B cell (primary cell): ENCODE measurements at regions not wholly inside any gene's neighbourhood (a gene's known extent, or its start where the extent isn't known, plus 50 kb on each side); places are given as distances from the start of the nearest gene placed in this dataset.
"Not testable (repeated sequence)": the region's sequence is repeated elsewhere in the genome, so short reads cannot be mapped to it uniquely, and the experiment has no call there.

Experiments
- ATAC-seq: fragments of 200-7000 bp; cut with Tn5 transposase; one replicate; pipeline ENCODE4 v1.10.0; 2021; ENCODE audit warnings: low read depth, mild to moderate bottlenecking, moderate number of reproducible peaks, moderate library complexity
- CTCF ChIA-PET: fragments of 350-600 bp; sonication (Branson Sonifier 250); formaldehyde crosslinking; loops from one replicate; lab custom pipeline; 2021; ENCODE audit warnings: antibody characterized with exemption, inconsistent platforms; lab: Charles Lee
- POLR2A ChIA-PET: fragments of 350-600 bp; sonication (Branson Sonifier 250); formaldehyde crosslinking; loops from one replicate; lab custom pipeline; 2021; ENCODE audit warnings: antibody characterized with exemption; lab: Charles Lee
- DNase-seq: peaks from one replicate; pipeline ENCODE4 v3.0.0; 2013
- H2AFZ ChIP-seq: 2 replicates; pipeline ENCODE4 v1.6.1; 2012; ENCODE audit warnings: mild to moderate bottlenecking, low read depth, low read length; ENCODE audit not compliant: insufficient read depth, poor library complexity, severe bottlenecking
- H3K27ac ChIP-seq, 2 donors: 1 replicate in 1 of 2; 2 replicates in 1 of 2; pipeline ENCODE4 v1.5.1; 2012 to 2013; ENCODE audit warnings: low read length in 2 of 2, mild to moderate bottlenecking in 2 of 2, moderate library complexity in 1 of 2
- H3K27me3 ChIP-seq, 4 experiments: fragments of 200-600 bp in 1 of 4; sonication (generic) in 1 of 4; replicated peaks in 1 of 4; 1 replicate in 2 of 4; 2 replicates in 2 of 4; pipeline versions ENCODE4 v1.6.1 to v1.7.0; 2013 to 2016; ENCODE audit warnings: low read length in 3 of 4, mild to moderate bottlenecking in 2 of 4, mixed read lengths in 1 of 4, moderate library complexity in 1 of 4; ENCODE audit not compliant: insufficient read depth in 4 of 4, control insufficient read depth in 3 of 4; ENCODE audit errors: control extremely low read depth in 1 of 4
- H3K36me3 ChIP-seq, 2 experiments: replicated peaks in 1 of 2; 1 replicate in 1 of 2; 2 replicates in 1 of 2; pipeline versions ENCODE4 v1.6.1 to v1.7.1; 2013; ENCODE audit warnings: low read length in 1 of 2; ENCODE audit not compliant: insufficient read depth in 2 of 2, control insufficient read depth in 1 of 2; ENCODE audit errors: control extremely low read depth in 1 of 2, extremely low read depth in 1 of 2
- H3K4me1 ChIP-seq, 2 donors: fragments of 200-600 bp in 1 of 2; sonication (generic) in 1 of 2; 1 replicate in 1 of 2; 2 replicates in 1 of 2; pipeline versions ENCODE4 v1.5.1 to v1.6.1; 2013 to 2017; ENCODE audit warnings: low read length in 2 of 2; ENCODE audit not compliant: control insufficient read depth in 2 of 2, insufficient read depth in 2 of 2
- H3K4me2 ChIP-seq: replicated peaks from 2 replicates; pipeline ENCODE3; 2012; ENCODE audit warnings: mild to moderate bottlenecking, low read depth, low read length; ENCODE audit not compliant: poor library complexity, severe bottlenecking
- H3K4me3 ChIP-seq, 5 experiments: fragments of 200-600 bp in 1 of 5; sonication (generic) in 1 of 5; 1 replicate in 3 of 5; 2 replicates in 2 of 5; pipeline versions ENCODE4 v1.5.1 to v1.7.0; 2011 to 2016; ENCODE audit warnings: low read length in 4 of 5, mild to moderate bottlenecking in 4 of 5, low read depth in 2 of 5, control low read depth in 1 of 5, moderate library complexity in 1 of 5; ENCODE audit not compliant: insufficient read depth in 1 of 5; ENCODE audit errors: control extremely low read depth in 1 of 5, extremely low read depth in 1 of 5
- H3K79me2 ChIP-seq: fragments of 200-600 bp; sonication (generic); one replicate; pipeline ENCODE4 v1.6.0; 2016; ENCODE audit warnings: low read length; ENCODE audit not compliant: control insufficient read depth, insufficient read depth
- H3K9ac ChIP-seq: fragments of 200-600 bp; sonication (generic); 2 replicates; pipeline ENCODE4 v1.6.1; 2017; ENCODE audit warnings: mild to moderate bottlenecking, low read length, moderate library complexity
- H3K9me3 ChIP-seq, 3 donors: one replicate each; pipeline versions ENCODE4 v1.6.1 to v1.7.1; 2013; ENCODE audit warnings: low read length in 2 of 3; ENCODE audit not compliant: control insufficient read depth in 2 of 3, insufficient read depth in 1 of 3; ENCODE audit errors: control extremely low read depth in 1 of 3
- H4K20me1 ChIP-seq: 2 replicates; pipeline ENCODE4 v1.6.0; 2012; ENCODE audit warnings: mild to moderate bottlenecking, low read length; ENCODE audit not compliant: insufficient read depth, control insufficient read depth, poor library complexity, severe bottlenecking
- H3K27ac Mint-ChIP-seq: one replicate; pipeline ENCODE4 v1.8.0; 2021; ENCODE audit warnings: mixed read lengths
- H3K27me3 Mint-ChIP-seq: one replicate; pipeline ENCODE4 v1.8.0; 2021; ENCODE audit warnings: mixed read lengths
- H3K4me1 Mint-ChIP-seq: one replicate; pipeline ENCODE4 v1.8.0; 2021; ENCODE audit warnings: mixed read lengths
- H3K4me3 Mint-ChIP-seq: one replicate; pipeline ENCODE4 v1.8.0; 2021; ENCODE audit warnings: mixed read lengths
- H3K9me3 Mint-ChIP-seq: one replicate; pipeline ENCODE4 v1.8.0; 2022; ENCODE audit warnings: mixed read lengths; ENCODE audit not compliant: insufficient read depth
- WGBS: methylation state at CpG from one replicate; pipeline ENCODE4 v1.1.5; 2013; ENCODE audit warnings: missing lambda C conversion rate; ENCODE audit not compliant: insufficient coverage; 5-methylcytosine and 5-hydroxymethylcytosine counted together
- intact Hi-C: fragments of 100-400 bp; cut with micrococcal nuclease; formaldehyde crosslinking; loops from one replicate; pipeline ENCODE4 v1.10.0; 2022

GRCh38 chr20:25798174-25798993 lies 101.7 kb upstream of the ZNF337 start:
- H3K4me2 ChIP-seq, H3K36me3 ChIP-seq, H3K27me3 ChIP-seq, CTCF ChIA-PET, H3K27me3 Mint-ChIP-seq, POLR2A ChIA-PET, H4K20me1 ChIP-seq, H3K9me3 Mint-ChIP-seq, H3K4me3 Mint-ChIP-seq, H3K4me1 Mint-ChIP-seq, H3K9ac ChIP-seq, intact Hi-C loops, H3K4me3 ChIP-seq, DNase-seq, H3K27ac Mint-ChIP-seq, H2AFZ ChIP-seq, ATAC-seq, H3K79me2 ChIP-seq, H3K9me3 ChIP-seq, H3K4me1 ChIP-seq, H3K27ac ChIP-seq: not testable (repeated sequence)
- no CpG with 5 or more reads among the region's 45 CpGs for WGBS

DNA sequence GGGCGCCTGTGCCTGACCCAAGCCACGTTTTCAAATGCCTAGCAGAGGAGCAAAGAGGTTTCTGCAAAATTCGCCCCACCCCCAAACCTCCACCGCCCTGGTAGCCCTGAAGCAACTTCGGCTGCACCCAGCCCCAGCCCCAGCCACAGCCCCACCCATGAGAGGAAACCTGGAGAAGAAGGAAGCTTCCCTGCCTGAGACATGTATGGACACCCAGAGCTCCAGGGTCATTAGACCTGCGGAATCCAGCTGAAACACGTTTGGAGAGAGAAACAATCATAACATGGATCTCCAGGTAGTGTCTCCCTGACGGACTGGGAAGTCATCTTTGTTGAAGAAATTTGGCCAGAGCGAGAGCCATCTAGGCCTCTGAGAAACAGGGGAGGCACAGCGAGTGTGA lies 100.4 kb upstream of the ZNF337 start:
- H3K4me2 ChIP-seq, POLR2A ChIA-PET, H4K20me1 ChIP-seq, CTCF ChIA-PET, DNase-seq, H3K9ac ChIP-seq, H3K4me1 ChIP-seq, H3K4me3 ChIP-seq, ATAC-seq, H3K27me3 Mint-ChIP-seq, H3K9me3 Mint-ChIP-seq, H3K27ac Mint-ChIP-seq, H3K4me1 Mint-ChIP-seq, H3K79me2 ChIP-seq, H2AFZ ChIP-seq, intact Hi-C loops, H3K27ac ChIP-seq, H3K9me3 ChIP-seq, H3K4me3 Mint-ChIP-seq, H3K36me3 ChIP-seq, H3K27me3 ChIP-seq: not testable (repeated sequence)
- no CpG with 5 or more reads among the region's 10 CpGs for WGBS

DNA sequence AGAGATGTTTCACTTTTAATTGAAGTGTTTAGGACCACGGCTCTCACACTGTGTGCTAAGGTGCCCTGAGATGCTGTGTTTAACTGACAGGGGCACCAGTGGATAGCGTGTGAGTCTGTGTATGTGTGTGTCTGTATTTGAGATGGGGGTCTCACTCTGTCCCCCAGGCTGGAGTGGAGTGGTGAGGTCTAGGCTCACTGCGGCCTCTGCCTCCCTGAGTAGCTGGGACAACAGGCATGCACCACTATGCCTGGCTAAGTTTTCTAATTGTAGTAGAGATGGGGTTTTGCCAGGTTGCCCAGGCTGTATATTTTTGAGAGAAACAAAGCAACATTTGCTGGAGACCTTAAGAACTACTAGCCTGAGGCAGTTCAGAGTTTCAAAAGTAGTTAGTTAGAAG lies 80.6 kb upstream of the ZNF337 start:
- CTCF ChIA-PET, H3K27me3 ChIP-seq, DNase-seq, POLR2A ChIA-PET, H3K27ac Mint-ChIP-seq, ATAC-seq, H3K4me1 Mint-ChIP-seq, intact Hi-C loops, H3K9me3 ChIP-seq, H3K79me2 ChIP-seq, H3K4me2 ChIP-seq, H3K4me1 ChIP-seq, H3K9ac ChIP-seq, H3K4me3 ChIP-seq, H2AFZ ChIP-seq, H4K20me1 ChIP-seq, H3K36me3 ChIP-seq, H3K27ac ChIP-seq, H3K4me3 Mint-ChIP-seq, H3K27me3 Mint-ChIP-seq, H3K9me3 Mint-ChIP-seq: not testable (repeated sequence)
- WGBS = 93% methylated on average over 2 of the region's 3 CpGs

DNA sequence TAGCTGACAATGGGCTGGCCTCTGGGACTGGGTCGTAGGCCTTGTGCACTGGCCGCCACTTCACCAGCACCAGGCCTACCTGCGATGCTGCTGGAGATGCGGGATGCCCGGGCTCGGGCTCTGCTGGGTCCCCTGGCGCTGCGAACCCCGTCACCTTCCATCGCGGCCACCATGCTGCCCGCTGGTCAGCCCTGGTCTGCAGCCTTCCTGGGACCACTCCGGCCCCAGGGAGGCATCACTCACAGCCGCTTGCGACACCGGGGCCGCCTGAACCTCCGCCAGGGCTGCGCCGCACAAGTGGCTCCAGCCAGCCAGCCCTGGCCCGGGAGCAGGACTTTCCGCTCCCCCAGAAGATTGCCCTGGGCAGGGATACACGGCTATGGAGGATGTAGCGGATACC lies 78.1 kb upstream of the ZNF337 start:
- H3K4me1 ChIP-seq, H4K20me1 ChIP-seq, H3K27me3 Mint-ChIP-seq, H3K4me2 ChIP-seq, H2AFZ ChIP-seq, H3K9ac ChIP-seq, H3K4me3 Mint-ChIP-seq, H3K4me3 ChIP-seq, H3K36me3 ChIP-seq, POLR2A ChIA-PET, H3K9me3 Mint-ChIP-seq, H3K27ac Mint-ChIP-seq, CTCF ChIA-PET, intact Hi-C loops, H3K27ac ChIP-seq, ATAC-seq, DNase-seq, H3K79me2 ChIP-seq, H3K9me3 ChIP-seq, H3K27me3 ChIP-seq, H3K4me1 Mint-ChIP-seq: not testable (repeated sequence)
- WGBS = 89% methylated on average over 21 of the region's 24 CpGs
